Heart right ventricle (tissue), 16 donors: ENCODE measurements at regions not wholly inside any gene's neighbourhood (a gene's known extent, or its start where the extent isn't known, plus 50 kb on each side); places are given as distances from the start of the nearest gene placed in this dataset.

Source experiments
- ATAC-seq, 8 donors: fragments of 200-7000 bp; cut with Tn5 transposase; one replicate each; pipeline ENCODE4 v1.9.1; 2020; ENCODE audit warnings: mild to moderate bottlenecking in 8 of 8, moderate library complexity in 8 of 8, moderate number of reproducible peaks in 1 of 8
- DNase-seq, 2 donors: peaks; one replicate each; pipeline ENCODE4 v3.0.0-alpha.2; 2020
- H3K27ac ChIP-seq, 10 donors: fragments of 200-600 bp; sonication (generic) in 2 of 10; one replicate each; pipeline versions ENCODE4 v1.5.0 to v1.8.0; 2020 to 2022; ENCODE audit warnings: mild to moderate bottlenecking in 3 of 10
- H3K27me3 ChIP-seq, 7 donors: fragments of 200-600 bp; one replicate each; pipeline ENCODE4 v1.8.0; 2021 to 2022; ENCODE audit warnings: mild to moderate bottlenecking in 2 of 7
- H3K36me3 ChIP-seq, 9 donors: fragments of 200-600 bp; sonication (generic) in 1 of 9; one replicate each; pipeline versions ENCODE4 v1.5.0 to v1.8.0; 2020 to 2022; ENCODE audit warnings: mild to moderate bottlenecking in 2 of 9
- H3K4me1 ChIP-seq, 9 donors: fragments of 200-600 bp; sonication (generic) in 1 of 9; one replicate each; pipeline versions ENCODE4 v1.5.0 to v1.8.0; 2020 to 2022; ENCODE audit warnings: mild to moderate bottlenecking in 4 of 9
- H3K4me3 ChIP-seq, 10 donors: fragments of 200-600 bp; sonication (generic) in 2 of 10; one replicate each; pipeline versions ENCODE4 v1.5.0 to v1.8.0; 2020 to 2022; ENCODE audit warnings: mild to moderate bottlenecking in 7 of 10, moderate library complexity in 2 of 10
- H3K9me3 ChIP-seq, 11 donors: fragments of 200-600 bp in 10 of 11; sonication (generic) in 2 of 11; one replicate each; pipeline versions ENCODE4 v1.5.0 to v1.8.0; 2013 to 2022; ENCODE audit warnings: mild to moderate bottlenecking in 2 of 11, control low read depth in 1 of 11, moderate library complexity in 1 of 11
- WGBS, 2 donors: extraction: QIAGEN DNeasy Blood & Tissue Kit; methylation state at CpG; one replicate each; pipeline ENCODE4 v1.1.7; 2013; ENCODE audit warnings: inconsistent platforms in 1 of 2; 5-methylcytosine and 5-hydroxymethylcytosine counted together
- intact Hi-C, 10 donors: fragments of 100-400 bp; cut with DNase I; formaldehyde crosslinking; loops; one replicate each; pipeline versions ENCODE4 v1.11.1 to v1.14.2; 2022
- TF ChIP-seq, protein P1 (sequence below), 9 donors: fragments of 200-600 bp; sonication (generic) in 2 of 9; IDR thresholded peaks; one replicate each; pipeline versions ENCODE4 v1.5.0 to v1.8.0; 2021 to 2022; ENCODE audit warnings: antibody characterized with exemption in 9 of 9, mild to moderate bottlenecking in 5 of 9, moderate library complexity in 1 of 9
- donor health status: Arrhythmogenic right ventricular cardiomyopathy.
- donor health status: ischemic (EF 13 %, LVEDD 7.1; RV severe dilation, severe dysfunction).
- donor health status: healthy with polysubstance abuse.
- donor health status: DM: no; HTN: yes; CAD: no.
- donor health status: DM: no; HTN: no; CAD: no.
- donor health status: ischemic (EF 25% LVEDD 6.9; RV normal size, moderate dysfunction).
- donor health status: ischemic (EF 25% LVEDD 5.7; RV mildly dilated, moderate dysfunction).
- donor health status: healthy.
- donor health status: DM: yes; HTN: yes; CAD: no.
- donor health status: Ischemic cardiomyopathy.
- donor health status: ischemic (EF 35%, LVEDD 5.7; RV mildly dilated, moderate dysfunction).
- donor health status: nonischemic (EF 11% LVEDD 7.7; RV severe dilation, severe dysfunction).
- donor health status: DM: yes; HTN: yes; CAD: no.
- donor health status: PGD.
- donor health status: ischemic (EF 29% LVEDD 5.4; RV normal size, mild dysfunction).
- donor health status: nonischemic (EF 23%, LVEDD 6.1; RV moderate dilation, normal function).

DNA sequence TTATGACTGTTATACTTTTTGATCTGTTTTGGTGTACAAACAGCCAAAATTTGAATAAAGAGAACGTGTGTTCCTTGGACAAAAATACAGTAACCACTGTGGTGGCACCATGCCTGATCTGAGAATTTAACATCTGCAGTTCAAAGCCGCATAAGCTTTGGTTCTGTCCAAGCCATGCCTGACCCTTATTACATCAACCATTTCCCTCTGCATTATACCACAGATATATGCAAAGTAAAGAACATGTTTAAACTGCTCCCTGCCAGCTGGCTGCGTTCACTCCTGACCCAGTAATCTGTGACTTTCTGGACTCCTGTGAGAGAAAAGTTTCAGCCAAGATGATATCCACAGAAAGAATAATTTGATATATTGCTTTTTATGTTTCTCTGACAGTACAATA lies 890.5 kb upstream of the ANO3 start:
- Histone ChIP-seq H3K9me3 (no peaks in the 10 kb centered on the region), H3K4me3 (no peak overlapping the region), H3K4me1 (peaks cover 0 to 4% (median 0%) of the 10 kb centered on the region in 9 donors), H3K27ac (no peak overlapping the region), H3K27me3 (no peaks in the 10 kb centered on the region), H3K36me3 (no peaks in the 10 kb centered on the region)
- intact Hi-C loops: no loop called here
- ATAC-seq: no peak
- TF ChIP-seq, protein P1, sequence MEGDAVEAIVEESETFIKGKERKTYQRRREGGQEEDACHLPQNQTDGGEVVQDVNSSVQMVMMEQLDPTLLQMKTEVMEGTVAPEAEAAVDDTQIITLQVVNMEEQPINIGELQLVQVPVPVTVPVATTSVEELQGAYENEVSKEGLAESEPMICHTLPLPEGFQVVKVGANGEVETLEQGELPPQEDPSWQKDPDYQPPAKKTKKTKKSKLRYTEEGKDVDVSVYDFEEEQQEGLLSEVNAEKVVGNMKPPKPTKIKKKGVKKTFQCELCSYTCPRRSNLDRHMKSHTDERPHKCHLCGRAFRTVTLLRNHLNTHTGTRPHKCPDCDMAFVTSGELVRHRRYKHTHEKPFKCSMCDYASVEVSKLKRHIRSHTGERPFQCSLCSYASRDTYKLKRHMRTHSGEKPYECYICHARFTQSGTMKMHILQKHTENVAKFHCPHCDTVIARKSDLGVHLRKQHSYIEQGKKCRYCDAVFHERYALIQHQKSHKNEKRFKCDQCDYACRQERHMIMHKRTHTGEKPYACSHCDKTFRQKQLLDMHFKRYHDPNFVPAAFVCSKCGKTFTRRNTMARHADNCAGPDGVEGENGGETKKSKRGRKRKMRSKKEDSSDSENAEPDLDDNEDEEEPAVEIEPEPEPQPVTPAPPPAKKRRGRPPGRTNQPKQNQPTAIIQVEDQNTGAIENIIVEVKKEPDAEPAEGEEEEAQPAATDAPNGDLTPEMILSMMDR (IDR thresholded peaks at IDR 0.05): no peak
- WGBS, 2 donors: 53 to 58% methylated on average over 3 of the region's 3 CpGs
- DNase-seq: no peak

DNA sequence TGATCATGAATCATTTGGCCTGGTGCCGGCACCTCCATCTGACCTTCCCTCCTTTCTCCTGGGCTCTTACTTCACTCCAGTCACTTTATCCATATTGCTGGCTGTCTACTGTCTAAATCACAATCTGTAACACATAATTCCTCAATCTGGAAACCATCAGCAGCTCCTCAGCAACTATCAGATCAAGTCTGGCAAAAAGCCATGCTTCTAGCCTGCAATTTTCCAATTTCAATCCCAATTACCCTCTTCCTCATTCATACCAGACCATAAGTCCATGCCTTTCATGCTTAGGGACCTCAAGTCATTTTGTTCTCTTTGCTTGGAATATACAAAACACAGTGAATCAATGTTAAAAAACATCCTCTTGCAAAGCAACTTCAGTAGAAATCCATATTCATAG lies 882.8 kb upstream of the ANO3 start:
- intact Hi-C loops: no loop called here
- Histone ChIP-seq H3K4me1 (no peaks in the 10 kb centered on the region), H3K27ac (no peak overlapping the region), H3K9me3 (no peaks in the 10 kb centered on the region), H3K4me3 (no peak overlapping the region), H3K36me3 (no peaks in the 10 kb centered on the region), H3K27me3 (no peaks in the 10 kb centered on the region)
- TF ChIP-seq, protein P1 (IDR thresholded peaks at IDR 0.05): no peak
- no peak for DNase-seq
- WGBS, 2 donors: 78 to 79% methylated on average over 1 of the region's 1 CpG
- ATAC-seq: no peak

- intact Hi-C loops: no loop called here
- Histone ChIP-seq H3K27me3 (no peaks in the 10 kb centered on the region), H3K27ac (no peak overlapping the region), H3K4me1 (no peaks in the 10 kb centered on the region), H3K4me3 (no peak overlapping the region), H3K9me3 (no peaks in the 10 kb centered on the region), H3K36me3 (no peaks in the 10 kb centered on the region)
- ATAC-seq (no peak), DNase-seq (no peak)
- TF ChIP-seq, protein P1 (IDR thresholded peaks at IDR 0.05): no peak
- 81 to 84% methylated on average over 8 of the region's 8 CpGs for WGBS, 2 donors
Observed at GRCh38 chr11:25453471-25453870, 878.5 kb upstream of the ANO3 start.

GRCh38 chr11:25456211-25456610 lies 875.7 kb upstream of the ANO3 start:
- H3K9me3 ChIP-seq: peaks cover 0 to 4% (median 0%) of the 10 kb centered on the region in 11 donors
- 76 to 86% methylated on average over 1 of the region's 1 CpG for WGBS, 2 donors
- no peak overlapping the region for H3K27ac ChIP-seq
- no peaks in the 10 kb centered on the region for H3K36me3 ChIP-seq
- no peak for DNase-seq
- no peak overlapping the region for H3K4me3 ChIP-seq
- H3K27me3 ChIP-seq: no peaks in the 10 kb centered on the region
- ATAC-seq: no peak
- TF ChIP-seq, protein P1 (IDR thresholded peaks at IDR 0.05): no peak
- intact Hi-C loops: no loop called here
- no peaks in the 10 kb centered on the region for H3K4me1 ChIP-seq
